Astrocyte (in vitro differentiated cells and primary cell): ENCODE measurements at regions not wholly inside any gene's neighbourhood (a gene's known extent, or its start where the extent isn't known, plus 50 kb on each side); places are given as distances from the start of the nearest gene placed in this dataset.
"Not testable (repeated sequence)": the region's sequence is repeated elsewhere in the genome, so short reads cannot be mapped to it uniquely, and the experiment has no call there.

Experiments
- DNase-seq: peaks from one replicate; pipeline ENCODE4 v3.0.0-alpha.2; 2010; ENCODE audit warnings: low read depth
- FAIRE-seq: peaks from 2 replicates; lab custom pipeline; 2011; peaks lifted over from hg19 to GRCh38; lab: Jason Lieb, UNC
- H2AFZ ChIP-seq: 2 replicates; pipeline ENCODE4 v1.6.0; 2012; ENCODE audit warnings: low read depth, low read length, inconsistent platforms
- H3K27ac ChIP-seq: 2 replicates; pipeline ENCODE4 v1.5.1; 2011; ENCODE audit warnings: low read depth, low read length, inconsistent platforms
- H3K27me3 ChIP-seq: 2 replicates; pipeline ENCODE4 v1.6.0; 2011; ENCODE audit warnings: low read length, inconsistent platforms; ENCODE audit not compliant: insufficient read depth
- H3K36me3 ChIP-seq: 2 replicates; pipeline ENCODE4 v1.5.1; 2011; ENCODE audit warnings: low read length, inconsistent platforms; ENCODE audit not compliant: insufficient read depth
- H3K4me1 ChIP-seq: 2 replicates; pipeline ENCODE4 v1.5.1; 2011; ENCODE audit warnings: low read length, inconsistent platforms; ENCODE audit not compliant: insufficient read depth
- H3K4me2 ChIP-seq: 2 replicates; pipeline ENCODE4 v1.6.0; 2012; ENCODE audit warnings: low read length, inconsistent platforms
- H3K4me3 ChIP-seq: 2 replicates; pipeline ENCODE4 v1.5.1; 2011; ENCODE audit warnings: low read depth, mild to moderate bottlenecking, low read length, inconsistent platforms; ENCODE audit not compliant: insufficient read depth
- H3K79me2 ChIP-seq: 2 replicates; pipeline ENCODE4 v1.6.0; 2012; ENCODE audit warnings: mild to moderate bottlenecking, low read length, inconsistent platforms; ENCODE audit not compliant: insufficient read depth
- H3K9ac ChIP-seq: 2 replicates; pipeline ENCODE4 v1.6.0; 2012; ENCODE audit warnings: mild to moderate bottlenecking, low read length, inconsistent platforms
- H3K9me3 ChIP-seq: 2 replicates; pipeline ENCODE4 v1.5.1; 2012; ENCODE audit warnings: low read depth, mild to moderate bottlenecking, low read length, inconsistent platforms; ENCODE audit not compliant: insufficient read depth
- H4K20me1 ChIP-seq: 2 replicates; pipeline ENCODE4 v1.6.0; 2012; ENCODE audit warnings: low read length, inconsistent platforms; ENCODE audit not compliant: insufficient read depth
- H3K27ac Mint-ChIP-seq: one replicate; pipeline ENCODE4 v1.8.0; 2021; ENCODE audit warnings: mild to moderate bottlenecking, mixed read lengths; ENCODE audit not compliant: unreplicated experiment
- H3K27me3 Mint-ChIP-seq: one replicate; pipeline ENCODE4 v1.8.0; 2021; ENCODE audit warnings: low read depth, mixed read lengths; ENCODE audit not compliant: unreplicated experiment
- H3K36me3 Mint-ChIP-seq: one replicate; pipeline ENCODE4 v1.8.0; 2021; ENCODE audit warnings: low read depth, mixed read lengths; ENCODE audit not compliant: unreplicated experiment
- H3K4me1 Mint-ChIP-seq: one replicate; pipeline ENCODE4 v1.8.0; 2021; ENCODE audit warnings: low read depth, mixed read lengths; ENCODE audit not compliant: unreplicated experiment
- H3K4me3 Mint-ChIP-seq: one replicate; pipeline ENCODE4 v1.8.0; 2021; ENCODE audit warnings: mild to moderate bottlenecking, moderate library complexity, mixed read lengths; ENCODE audit not compliant: unreplicated experiment
- H3K9me3 Mint-ChIP-seq: one replicate; pipeline ENCODE4 v1.8.0; 2021; ENCODE audit warnings: mild to moderate bottlenecking, mixed read lengths; ENCODE audit not compliant: unreplicated experiment
- CTCF ChIP-seq: IDR thresholded peaks from 2 replicates; pipeline ENCODE4 v1.5.1; 2011; ENCODE audit warnings: low read depth, mild to moderate bottlenecking, inconsistent platforms, low read length, moderate library complexity; ENCODE audit not compliant: insufficient read depth
- EZH2 ChIP-seq: IDR thresholded peaks from 2 replicates; pipeline ENCODE4 v1.6.1; 2012; ENCODE audit warnings: mild to moderate bottlenecking, low read length, inconsistent platforms; ENCODE audit not compliant: insufficient read depth

- H3K27ac ChIP-seq, H3K4me1 ChIP-seq, H3K9ac ChIP-seq, DNase-seq, H3K36me3 ChIP-seq, FAIRE-seq, H2AFZ ChIP-seq, H3K27me3 Mint-ChIP-seq, H3K9me3 ChIP-seq, H3K4me2 ChIP-seq, H3K4me3 ChIP-seq, H3K27ac Mint-ChIP-seq, H3K9me3 Mint-ChIP-seq, H4K20me1 ChIP-seq, H3K4me3 Mint-ChIP-seq, H3K27me3 ChIP-seq, H3K4me1 Mint-ChIP-seq, H3K79me2 ChIP-seq, H3K36me3 Mint-ChIP-seq: not testable (repeated sequence)
Measured at GRCh38 chr6:23854154-23854553, 271.9 kb upstream of the NRSN1 start.

GRCh38 chr6:23855497-23856116, 270.4 kb upstream of the NRSN1 start:
- FAIRE-seq, result no peak
- no peaks in the 10 kb centered on the region for H3K27me3 Mint-ChIP-seq
- no peaks in the 10 kb centered on the region for H3K4me1 ChIP-seq

GRCh38 chr6:23870496-23870895, 255.5 kb upstream of the NRSN1 start:
- Mint-ChIP-seq H3K4me1 (no peaks in the 10 kb centered on the region), H3K27ac (no peak overlapping the region), H3K27me3 (no peaks in the 10 kb centered on the region), H3K4me3 (no peak overlapping the region), H3K9me3 (peaks cover 3% of the 10 kb centered on the region), H3K36me3 (no peaks in the 10 kb centered on the region)
- Histone ChIP-seq H3K4me2 (no peak overlapping the region), H3K9me3 (no peaks in the 10 kb centered on the region), H3K27ac (no peak overlapping the region), H2AFZ (no peak overlapping the region), H4K20me1 (no peaks in the 10 kb centered on the region), H3K4me3 (no peak overlapping the region), H3K9ac (no peak overlapping the region), H3K4me1 (no peaks in the 10 kb centered on the region), H3K36me3 (no peaks in the 10 kb centered on the region), H3K79me2 (no peaks in the 10 kb centered on the region), H3K27me3 (no peaks in the 10 kb centered on the region)
- TF ChIP-seq CTCF (no peak), EZH2 (no peak)
- FAIRE-seq (no peak), DNase-seq (no peak)

More at GRCh38 chr6:23855497-23856116, 270.4 kb upstream of the NRSN1 start:
- TF ChIP-seq EZH2 (no peak), CTCF (no peak)
- Histone ChIP-seq H4K20me1 (no peaks in the 10 kb centered on the region), H3K27ac (no peak overlapping the region), H3K4me3 (no peak overlapping the region), H3K9ac (no peak overlapping the region), H2AFZ (no peak overlapping the region), H3K79me2 (no peaks in the 10 kb centered on the region), H3K27me3 (no peaks in the 10 kb centered on the region), H3K4me2 (no peak overlapping the region), H3K36me3 (no peaks in the 10 kb centered on the region), H3K9me3 (no peaks in the 10 kb centered on the region)
- Mint-ChIP-seq H3K4me1 (no peaks in the 10 kb centered on the region), H3K9me3 (peaks cover 3% of the 10 kb centered on the region), H3K36me3 (no peaks in the 10 kb centered on the region), H3K27ac (no peak overlapping the region), H3K4me3 (no peak overlapping the region)
- DNase-seq, result no peak
